ENCODE measurements at regions not wholly inside any gene's neighbourhood (a gene's known extent, or its start where the extent isn't known, plus 50 kb on each side); places are given as distances from the start of the nearest gene placed in this dataset.

GRCh38 chr21:31479714-31480113, 135.7 kb upstream of the TIAM1 start:
- TF ChIP-seq CTCF (IDR thresholded peaks at IDR 0.05) (no peak), POLR2A (IDR thresholded peaks at IDR 0.05) (no peak)
